ENCODE measurements at regions not wholly inside any gene's neighbourhood (a gene's known extent, or its start where the extent isn't known, plus 50 kb on each side); places are given as distances from the start of the nearest gene placed in this dataset.

DNA sequence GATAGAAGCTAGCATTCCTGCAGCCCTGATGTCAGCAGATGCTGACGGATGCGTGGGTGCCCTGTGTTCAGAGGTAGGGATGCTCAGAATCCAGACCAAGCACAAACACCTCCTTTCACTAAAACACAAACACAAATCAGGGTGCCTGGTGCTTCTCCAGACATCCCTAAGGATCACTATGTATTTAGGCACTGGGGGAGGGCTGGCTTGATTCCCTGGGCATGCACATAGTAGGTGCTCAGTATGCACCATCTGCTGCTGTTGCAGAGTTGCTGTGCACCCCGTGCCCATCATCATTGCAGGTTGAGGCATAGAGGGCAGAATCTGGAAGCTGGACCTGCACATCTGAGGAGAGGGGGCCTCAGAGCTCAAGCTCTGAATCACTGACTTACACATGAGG, 114.8 kb downstream of the PHETA1 start (continued):
- TF ChIP-seq, protein P1, sequence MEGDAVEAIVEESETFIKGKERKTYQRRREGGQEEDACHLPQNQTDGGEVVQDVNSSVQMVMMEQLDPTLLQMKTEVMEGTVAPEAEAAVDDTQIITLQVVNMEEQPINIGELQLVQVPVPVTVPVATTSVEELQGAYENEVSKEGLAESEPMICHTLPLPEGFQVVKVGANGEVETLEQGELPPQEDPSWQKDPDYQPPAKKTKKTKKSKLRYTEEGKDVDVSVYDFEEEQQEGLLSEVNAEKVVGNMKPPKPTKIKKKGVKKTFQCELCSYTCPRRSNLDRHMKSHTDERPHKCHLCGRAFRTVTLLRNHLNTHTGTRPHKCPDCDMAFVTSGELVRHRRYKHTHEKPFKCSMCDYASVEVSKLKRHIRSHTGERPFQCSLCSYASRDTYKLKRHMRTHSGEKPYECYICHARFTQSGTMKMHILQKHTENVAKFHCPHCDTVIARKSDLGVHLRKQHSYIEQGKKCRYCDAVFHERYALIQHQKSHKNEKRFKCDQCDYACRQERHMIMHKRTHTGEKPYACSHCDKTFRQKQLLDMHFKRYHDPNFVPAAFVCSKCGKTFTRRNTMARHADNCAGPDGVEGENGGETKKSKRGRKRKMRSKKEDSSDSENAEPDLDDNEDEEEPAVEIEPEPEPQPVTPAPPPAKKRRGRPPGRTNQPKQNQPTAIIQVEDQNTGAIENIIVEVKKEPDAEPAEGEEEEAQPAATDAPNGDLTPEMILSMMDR (conservative IDR thresholded peaks at IDR 0.05; ENCODE audit: low read depth in 2 of 2) = no peak

DNA sequence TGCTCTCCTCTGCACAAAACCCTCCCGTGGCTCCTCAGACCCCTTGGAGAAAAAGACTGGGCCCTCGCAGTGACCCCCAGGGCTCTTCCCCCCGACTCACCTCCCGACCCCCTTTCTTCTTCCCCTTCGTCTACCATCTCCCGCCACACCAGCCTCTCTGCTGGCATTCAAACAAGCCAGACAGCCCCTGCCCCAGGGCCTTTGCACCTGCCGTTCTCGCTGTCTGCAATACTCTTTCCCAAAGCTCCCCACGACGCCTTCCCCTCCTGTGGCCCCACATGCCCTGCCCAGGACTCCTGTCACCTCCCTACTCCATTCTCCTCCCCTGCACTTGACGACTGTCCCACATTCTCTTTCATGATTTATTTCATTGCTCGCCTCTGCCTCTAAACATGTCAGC, 115.7 kb downstream of the PHETA1 start:
- no peak for DNase-seq (ENCODE audit: low spot score)
- no peak for ATAC-seq
- H3K27ac ChIP-seq (ENCODE audit: low read depth) = no peak overlapping the region
- H3K4me2 ChIP-seq = no peak overlapping the region
- Mint-ChIP-seq H3K9me3 (no peaks in the 10 kb centered on the region), H3K27ac (no peak overlapping the region), H3K4me3 (no peak overlapping the region), H3K27me3 (ENCODE audit: insufficient read depth, low read depth, poor library complexity) (no peaks in the 10 kb centered on the region), H3K4me1 (peaks cover 8% of the 10 kb centered on the region; the same call in 2 of the 3 replicates), H3K36me3 (ENCODE audit: low read depth) (no peaks in the 10 kb centered on the region)
- no peaks in the 10 kb centered on the region for H3K9me2 ChIP-seq (ENCODE audit: insufficient read depth)
- no peaks in the 10 kb centered on the region for H3K36me3 ChIP-seq (ENCODE audit: insufficient read depth)
- H3K27me3 ChIP-seq (ENCODE audit: insufficient read depth) = no peaks in the 10 kb centered on the region
- no peak overlapping the region for H3K4me3 ChIP-seq
- no peak overlapping the region for H2AFZ ChIP-seq
- H3K4me1 ChIP-seq (ENCODE audit: insufficient read depth) = no peaks in the 10 kb centered on the region; the same call in 1 of the 2 replicates
- H4K20me1 ChIP-seq (replicated peaks; ENCODE audit: insufficient read depth) = peaks cover 2% of the 10 kb centered on the region; the same call in 1 of the 2 replicates
- H3K79me2 ChIP-seq (replicated peaks; ENCODE audit: insufficient read depth) = no peaks in the 10 kb centered on the region
- H3F3A ChIP-seq (replicated peaks; ENCODE audit: low read depth) = no peaks in the 10 kb centered on the region
- TF ChIP-seq, protein P1 (conservative IDR thresholded peaks at IDR 0.05; ENCODE audit: low read depth in 2 of 2) = no peak
- TF ChIP-seq STAT1 (IDR thresholded peaks at IDR 0.05; ENCODE audit: unreplicated experiment) (no peak), EZH2 (IDR thresholded peaks at IDR 0.05; ENCODE audit: low read depth, unreplicated experiment) (no peak), ZNF114 (CRISPR knock-in tag; IDR thresholded peaks at IDR 0.05) (no peak), ZNF331 (CRISPR knock-in tag; IDR thresholded peaks at IDR 0.05; ENCODE audit: low read depth) (no peak), JUNB (IDR thresholded peaks at IDR 0.05; ENCODE audit: unreplicated experiment) (no peak), POLR2AphosphoS5 (IDR thresholded peaks at IDR 0.05; ENCODE audit: low read depth) (no peak), EZH2phosphoT487 (IDR thresholded peaks at IDR 0.05; ENCODE audit: unreplicated experiment) (no peak), NANOG (IDR thresholded peaks at IDR 0.05; ENCODE audit: borderline replicate concordance) (no peak)
- TF ChIP-seq, protein P2, sequence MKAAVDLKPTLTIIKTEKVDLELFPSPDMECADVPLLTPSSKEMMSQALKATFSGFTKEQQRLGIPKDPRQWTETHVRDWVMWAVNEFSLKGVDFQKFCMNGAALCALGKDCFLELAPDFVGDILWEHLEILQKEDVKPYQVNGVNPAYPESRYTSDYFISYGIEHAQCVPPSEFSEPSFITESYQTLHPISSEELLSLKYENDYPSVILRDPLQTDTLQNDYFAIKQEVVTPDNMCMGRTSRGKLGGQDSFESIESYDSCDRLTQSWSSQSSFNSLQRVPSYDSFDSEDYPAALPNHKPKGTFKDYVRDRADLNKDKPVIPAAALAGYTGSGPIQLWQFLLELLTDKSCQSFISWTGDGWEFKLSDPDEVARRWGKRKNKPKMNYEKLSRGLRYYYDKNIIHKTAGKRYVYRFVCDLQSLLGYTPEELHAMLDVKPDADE (IDR thresholded peaks at IDR 0.05) = no peak
- TF ChIP-seq, protein P3, sequence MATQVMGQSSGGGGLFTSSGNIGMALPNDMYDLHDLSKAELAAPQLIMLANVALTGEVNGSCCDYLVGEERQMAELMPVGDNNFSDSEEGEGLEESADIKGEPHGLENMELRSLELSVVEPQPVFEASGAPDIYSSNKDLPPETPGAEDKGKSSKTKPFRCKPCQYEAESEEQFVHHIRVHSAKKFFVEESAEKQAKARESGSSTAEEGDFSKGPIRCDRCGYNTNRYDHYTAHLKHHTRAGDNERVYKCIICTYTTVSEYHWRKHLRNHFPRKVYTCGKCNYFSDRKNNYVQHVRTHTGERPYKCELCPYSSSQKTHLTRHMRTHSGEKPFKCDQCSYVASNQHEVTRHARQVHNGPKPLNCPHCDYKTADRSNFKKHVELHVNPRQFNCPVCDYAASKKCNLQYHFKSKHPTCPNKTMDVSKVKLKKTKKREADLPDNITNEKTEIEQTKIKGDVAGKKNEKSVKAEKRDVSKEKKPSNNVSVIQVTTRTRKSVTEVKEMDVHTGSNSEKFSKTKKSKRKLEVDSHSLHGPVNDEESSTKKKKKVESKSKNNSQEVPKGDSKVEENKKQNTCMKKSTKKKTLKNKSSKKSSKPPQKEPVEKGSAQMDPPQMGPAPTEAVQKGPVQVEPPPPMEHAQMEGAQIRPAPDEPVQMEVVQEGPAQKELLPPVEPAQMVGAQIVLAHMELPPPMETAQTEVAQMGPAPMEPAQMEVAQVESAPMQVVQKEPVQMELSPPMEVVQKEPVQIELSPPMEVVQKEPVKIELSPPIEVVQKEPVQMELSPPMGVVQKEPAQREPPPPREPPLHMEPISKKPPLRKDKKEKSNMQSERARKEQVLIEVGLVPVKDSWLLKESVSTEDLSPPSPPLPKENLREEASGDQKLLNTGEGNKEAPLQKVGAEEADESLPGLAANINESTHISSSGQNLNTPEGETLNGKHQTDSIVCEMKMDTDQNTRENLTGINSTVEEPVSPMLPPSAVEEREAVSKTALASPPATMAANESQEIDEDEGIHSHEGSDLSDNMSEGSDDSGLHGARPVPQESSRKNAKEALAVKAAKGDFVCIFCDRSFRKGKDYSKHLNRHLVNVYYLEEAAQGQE (IDR thresholded peaks at IDR 0.05; ENCODE audit: unreplicated experiment) = no peak
